ENCODE measurements at regions not wholly inside any gene's neighbourhood (a gene's known extent, or its start where the extent isn't known, plus 50 kb on each side); places are given as distances from the start of the nearest gene placed in this dataset.

- BruUV-seq (replicated peaks), result no TSS peak
- POLR2A ChIA-PET, result no interaction called here
- H4K20me1 ChIP-seq (replicated peaks; ENCODE audit: control insufficient read depth, insufficient read depth, low read length), result no peaks in the 10 kb centered on the region
Observed at GRCh38 chr3:118168175-118168574, 866.5 kb downstream of the IGSF11 start.

More at GRCh38 chr3:118168175-118168574, 866.5 kb downstream of the IGSF11 start:
- H3K4me1 ChIP-seq (replicated peaks in 1 of 2; ENCODE audit: control insufficient read depth in 2 of 2, insufficient read depth in 2 of 2, low read length in 2 of 2), result no peaks in the 10 kb centered on the region
- intact Hi-C loops (cut with micrococcal nuclease) (no loop called here), in situ Hi-C loops (cut with MboI) (no loop called here)
- no peak for DNase-seq (ENCODE audit: extremely low read depth in 1 of 4, low spot score in 3 of 4)
- no peak overlapping the region for H3K4me2 ChIP-seq (ENCODE audit: insufficient read depth, low read length)
- FAIRE-seq, result no peak
- H3K79me2 ChIP-seq (ENCODE audit: control insufficient read depth, insufficient read depth, low read length), result no peaks in the 10 kb centered on the region
- H3K9me1 ChIP-seq (ENCODE audit: control insufficient read depth, insufficient read depth, low read length), result no peaks in the 10 kb centered on the region
- no peaks in the 10 kb centered on the region for H3K36me3 ChIP-seq (ENCODE audit: control insufficient read depth, insufficient read depth, low read length)
- 0% methylated on average over 4 of the region's 4 CpGs for WGBS (ENCODE audit: insufficient coverage, low coverage, missing lambda C conversion rate)
- no peaks in the 10 kb centered on the region for H3K27me3 ChIP-seq (ENCODE audit: control insufficient read depth in 2 of 2, insufficient read depth in 2 of 2, low read length in 2 of 2)
- CTCF ChIA-PET (ENCODE audit: low intra/inter-chr PET ratio), result no interaction called here
- ATAC-seq, result no peak
- H3K9me3 ChIP-seq (replicated peaks; ENCODE audit: control insufficient read depth, insufficient read depth, low read depth, low read length), result no peaks in the 10 kb centered on the region
- H3K27ac ChIP-seq (ENCODE audit: extremely low read depth, low read depth, low read length), result no peak overlapping the region
- TF ChIP-seq FOXK1 (CRISPR knock-in tag; IDR thresholded peaks at IDR 0.05; ENCODE audit: borderline replicate concordance), result no peak
- no peak for TF ChIP-seq GABPB1 (CRISPR knock-in tag; IDR thresholded peaks at IDR 0.05)
- no peak for TF ChIP-seq PATZ1 (CRISPR knock-in tag; IDR thresholded peaks at IDR 0.05; ENCODE audit: borderline replicate concordance)
- no peak for TF ChIP-seq CREB3 (tag; conservative IDR thresholded peaks at IDR 0.05; ENCODE audit: low read depth)
- TF ChIP-seq NEUROD1 (IDR thresholded peaks at IDR 0.05; ENCODE audit: borderline replicate concordance, low read depth, low read length, partially characterized antibody), result no peak
- no peak for TF ChIP-seq FOS (IDR thresholded peaks at IDR 0.05; ENCODE audit: extremely low read depth, insufficient read length)
- H2AFZ ChIP-seq (ENCODE audit: low read depth, low read length), result no peak overlapping the region
- H3K9ac ChIP-seq (ENCODE audit: insufficient read depth in 1 of 2, low read depth in 2 of 2, low read length in 2 of 2), result no peak overlapping the region
- no peak overlapping the region for H3K4me3 ChIP-seq

Measured in K562 (cell line).